ENCODE measurements at regions not wholly inside any gene's neighbourhood (a gene's known extent, or its start where the extent isn't known, plus 50 kb on each side); places are given as distances from the start of the nearest gene placed in this dataset.

- H3K27me3 Mint-ChIP-seq (ENCODE audit: low read depth), result no peaks in the 10 kb centered on the region
- H3K27ac Mint-ChIP-seq (ENCODE audit: unreplicated experiment), result no peak overlapping the region
- H3K4me1 Mint-ChIP-seq (ENCODE audit: low read depth), result no peaks in the 10 kb centered on the region
- TF ChIP-seq CTCF (IDR thresholded peaks at IDR 0.05), result no peak
- no peak for DNase-seq (ENCODE audit: low spot score)
- peaks cover 32% of the 10 kb centered on the region for H3K9me3 Mint-ChIP-seq (ENCODE audit: low read depth)
- no peak overlapping the region for H3K4me3 Mint-ChIP-seq (ENCODE audit: unreplicated experiment)
- H3K36me3 Mint-ChIP-seq (ENCODE audit: low read depth), result peaks cover 2% of the 10 kb centered on the region
These were observed 255.3 kb downstream of the NR4A2 start for GRCh38 chr2:156077041-156077742.

- no peaks in the 10 kb centered on the region for H3K36me3 Mint-ChIP-seq (ENCODE audit: low read depth)
- H3K4me3 Mint-ChIP-seq (ENCODE audit: unreplicated experiment), result no peak overlapping the region
- no peak for DNase-seq (ENCODE audit: low spot score)
- H3K27ac Mint-ChIP-seq (ENCODE audit: unreplicated experiment), result no peak overlapping the region
- H3K27me3 Mint-ChIP-seq (ENCODE audit: low read depth), result peaks cover 5% of the 10 kb centered on the region
- H3K4me1 Mint-ChIP-seq (ENCODE audit: low read depth), result no peaks in the 10 kb centered on the region
- H3K9me3 Mint-ChIP-seq (ENCODE audit: low read depth), result no peaks in the 10 kb centered on the region
- no peak for TF ChIP-seq CTCF (IDR thresholded peaks at IDR 0.05)
These were observed 266.6 kb downstream of the NR4A2 start for GRCh38 chr2:156065912-156066311.

- Mint-ChIP-seq H3K27ac (ENCODE audit: unreplicated experiment) (no peak overlapping the region), H3K27me3 (ENCODE audit: low read depth) (peaks cover 6% of the 10 kb centered on the region), H3K36me3 (ENCODE audit: low read depth) (no peaks in the 10 kb centered on the region), H3K9me3 (ENCODE audit: low read depth) (no peaks in the 10 kb centered on the region), H3K4me3 (ENCODE audit: unreplicated experiment) (no peak overlapping the region), H3K4me1 (ENCODE audit: low read depth) (no peaks in the 10 kb centered on the region)
- DNase-seq (ENCODE audit: low spot score), result no peak
- TF ChIP-seq CTCF (IDR thresholded peaks at IDR 0.05), result no peak
These were observed 268.0 kb downstream of the NR4A2 start for GRCh38 chr2:156064540-156064939.

- no peak for DNase-seq (ENCODE audit: low spot score)
- Mint-ChIP-seq H3K27ac (ENCODE audit: unreplicated experiment) (no peak overlapping the region), H3K4me3 (ENCODE audit: unreplicated experiment) (no peak overlapping the region), H3K27me3 (ENCODE audit: low read depth) (peaks cover 3% of the 10 kb centered on the region), H3K36me3 (ENCODE audit: low read depth) (no peaks in the 10 kb centered on the region), H3K4me1 (ENCODE audit: low read depth) (no peaks in the 10 kb centered on the region), H3K9me3 (ENCODE audit: low read depth) (no peaks in the 10 kb centered on the region)
- TF ChIP-seq CTCF (IDR thresholded peaks at IDR 0.05), result no peak
These were observed 274.9 kb downstream of the NR4A2 start for GRCh38 chr2:156057647-156058046.

- no peak for DNase-seq (ENCODE audit: low spot score)
- Mint-ChIP-seq H3K27me3 (ENCODE audit: low read depth) (peaks cover 2% of the 10 kb centered on the region), H3K4me3 (ENCODE audit: unreplicated experiment) (no peak overlapping the region), H3K36me3 (ENCODE audit: low read depth) (peaks cover under 1% of the 10 kb centered on the region), H3K27ac (ENCODE audit: unreplicated experiment) (no peak overlapping the region), H3K4me1 (ENCODE audit: low read depth) (no peaks in the 10 kb centered on the region), H3K9me3 (ENCODE audit: low read depth) (peaks cover 1% of the 10 kb centered on the region)
- TF ChIP-seq CTCF (IDR thresholded peaks at IDR 0.05), result no peak
These were observed 277.5 kb downstream of the NR4A2 start for GRCh38 chr2:156054983-156055382.

All from chondrocyte (in vitro differentiated cells).